Panc1 (cell line): ENCODE measurements at regions not wholly inside any gene's neighbourhood (a gene's known extent, or its start where the extent isn't known, plus 50 kb on each side); places are given as distances from the start of the nearest gene placed in this dataset.
A peak's percentile ranks its signal among the peaks of the same experiment; 100 is the strongest.

ENCODE experiments used
- ATAC-seq: fragments of 200-7000 bp; cut with Tn5 transposase; 2 replicates; pipeline ENCODE4 v1.9.1; 2020; ENCODE audit warnings: mild to moderate bottlenecking, moderate library complexity
- BruUV-seq: library from RNA; stranded (reverse); fragments of 400-500 nt; replicated peaks from 2 replicates; lab custom pipeline; 2021; lab: Mats Ljungman, UMichigan
- CTCF ChIA-PET: fragments of 300-600 bp; sonication (Branson Sonifier 250); formaldehyde crosslinking; loops from one replicate; lab custom pipeline; 2022; ENCODE audit warnings: antibody characterized with exemption; lab: Charles Lee
- POLR2A ChIA-PET: fragments of 300-600 bp; sonication (Branson Sonifier 250); formaldehyde crosslinking; loops from one replicate; lab custom pipeline; 2022; ENCODE audit warnings: antibody characterized with exemption; lab: Charles Lee
- DNase-seq: peaks from one replicate; pipeline ENCODE4 v3.0.0-alpha.2; 2010; ENCODE audit warnings: low read depth, low spot score
- H3K27ac ChIP-seq: 2 replicates; pipeline ENCODE4 v1.5.1; 2011; ENCODE audit warnings: mild to moderate bottlenecking, low read length, inconsistent platforms
- H3K27me3 ChIP-seq: fragments of 200-500 bp; sonication (Bioruptor generic); 2 replicates; pipeline ENCODE4 v1.6.0; 2014; ENCODE audit warnings: low read length, inconsistent platforms; ENCODE audit not compliant: control insufficient read depth, insufficient read depth
- H3K36me3 ChIP-seq: fragments of 200-500 bp; sonication (Bioruptor generic); 2 replicates; pipeline ENCODE4 v1.5.1; 2014; ENCODE audit warnings: inconsistent platforms, mild to moderate bottlenecking, low read length, moderate library complexity; ENCODE audit not compliant: control insufficient read depth, insufficient read depth
- H3K4me1 ChIP-seq: 2 replicates; pipeline ENCODE4 v1.5.1; 2011; ENCODE audit warnings: inconsistent platforms, mild to moderate bottlenecking, low read length, moderate library complexity; ENCODE audit not compliant: control insufficient read depth, insufficient read depth
- H3K4me3 ChIP-seq, 2 experiments: 2 replicates each; pipeline ENCODE4 v1.5.1; 2011 to 2012; ENCODE audit warnings: low read depth in 2 of 2, low read length in 2 of 2, mild to moderate bottlenecking in 2 of 2, inconsistent platforms in 1 of 2, moderate library complexity in 1 of 2
- H3K9me3 ChIP-seq: fragments of 200-500 bp; sonication (Bioruptor generic); 2 replicates; pipeline ENCODE4 v1.5.1; 2014; ENCODE audit warnings: low read depth, mild to moderate bottlenecking, inconsistent platforms, low read length, moderate library complexity; ENCODE audit not compliant: control insufficient read depth, insufficient read depth
- POLR2AphosphoS5 ChIP-seq: IDR thresholded peaks from 2 replicates; pipeline ENCODE4 v1.6.1; 2012; ENCODE audit warnings: mild to moderate bottlenecking, low read depth, low read length, moderate library complexity
- REST ChIP-seq, 2 experiments: IDR thresholded peaks; 2 replicates each; pipeline ENCODE4 v1.6.1; 2011 to 2012; ENCODE audit warnings: low read depth in 2 of 2, control low read depth in 1 of 2, low read length in 1 of 2, mild to moderate bottlenecking in 1 of 2, moderate library complexity in 1 of 2; ENCODE audit not compliant: insufficient read depth in 1 of 2
- SIN3A ChIP-seq: IDR thresholded peaks from 2 replicates; pipeline ENCODE4 v1.6.1; 2012; ENCODE audit warnings: low read depth, mild to moderate bottlenecking, low read length, moderate library complexity, borderline replicate concordance; ENCODE audit not compliant: insufficient read depth
- TCF7L2 ChIP-seq: IDR thresholded peaks from 2 replicates; pipeline ENCODE4 v1.6.1; 2011; ENCODE audit warnings: mild to moderate bottlenecking, low read depth, low read length, inconsistent platforms
- in situ Hi-C: cut with HindIII; loops from 2 replicates; pipeline ENCODE4 v1.10.0; 2016; ENCODE audit warnings: low sequenced_read_pairs, low pct_unique_long_range_greater_than_20kb
- intact Hi-C: fragments of 100-400 bp; cut with micrococcal nuclease; formaldehyde crosslinking; loops from one replicate; pipeline ENCODE4 v1.10.0; 2022; ENCODE audit not compliant: unreplicated experiment
- TF ChIP-seq, protein P1 (sequence below): fragments of 450-650 bp; IDR thresholded peaks from 2 replicates; pipeline ENCODE4 v1.5.1; 2017; ENCODE audit warnings: mild to moderate bottlenecking

DNA sequence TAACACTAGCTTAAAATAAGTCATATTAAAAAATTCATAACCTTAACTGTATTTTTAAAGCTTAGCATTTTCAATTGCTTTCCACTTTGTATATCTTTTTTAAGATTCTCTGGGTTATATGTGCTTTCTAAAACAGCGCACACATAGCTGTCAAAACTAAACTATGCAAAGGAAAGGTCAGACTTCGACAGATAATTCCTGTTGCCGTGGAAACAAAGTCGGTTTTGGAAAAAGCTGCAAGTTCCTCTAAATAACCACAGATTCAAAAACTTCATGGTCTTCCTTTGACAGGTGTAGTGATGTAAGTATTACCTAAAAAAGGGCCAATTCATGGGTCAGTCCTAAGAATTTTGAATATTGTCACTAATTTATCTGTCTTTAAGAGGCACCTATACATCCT lies 249.6 kb upstream of the TFPI start:
- H3K27ac ChIP-seq, result no peak overlapping the region
- intact Hi-C loops (no loop called here), in situ Hi-C loops (no loop called here)
- H3K4me1 ChIP-seq, result no peaks in the 10 kb centered on the region
- TF ChIP-seq, protein P1, sequence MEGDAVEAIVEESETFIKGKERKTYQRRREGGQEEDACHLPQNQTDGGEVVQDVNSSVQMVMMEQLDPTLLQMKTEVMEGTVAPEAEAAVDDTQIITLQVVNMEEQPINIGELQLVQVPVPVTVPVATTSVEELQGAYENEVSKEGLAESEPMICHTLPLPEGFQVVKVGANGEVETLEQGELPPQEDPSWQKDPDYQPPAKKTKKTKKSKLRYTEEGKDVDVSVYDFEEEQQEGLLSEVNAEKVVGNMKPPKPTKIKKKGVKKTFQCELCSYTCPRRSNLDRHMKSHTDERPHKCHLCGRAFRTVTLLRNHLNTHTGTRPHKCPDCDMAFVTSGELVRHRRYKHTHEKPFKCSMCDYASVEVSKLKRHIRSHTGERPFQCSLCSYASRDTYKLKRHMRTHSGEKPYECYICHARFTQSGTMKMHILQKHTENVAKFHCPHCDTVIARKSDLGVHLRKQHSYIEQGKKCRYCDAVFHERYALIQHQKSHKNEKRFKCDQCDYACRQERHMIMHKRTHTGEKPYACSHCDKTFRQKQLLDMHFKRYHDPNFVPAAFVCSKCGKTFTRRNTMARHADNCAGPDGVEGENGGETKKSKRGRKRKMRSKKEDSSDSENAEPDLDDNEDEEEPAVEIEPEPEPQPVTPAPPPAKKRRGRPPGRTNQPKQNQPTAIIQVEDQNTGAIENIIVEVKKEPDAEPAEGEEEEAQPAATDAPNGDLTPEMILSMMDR, result no peak
- TF ChIP-seq REST (IDR thresholded peaks at IDR 0.05; ENCODE audit: insufficient read depth in 1 of 2, low read depth in 2 of 2, low read length in 1 of 2), result no peak
- no peak for TF ChIP-seq TCF7L2
- no peak for TF ChIP-seq SIN3A
- no peak for TF ChIP-seq POLR2AphosphoS5
- ATAC-seq (no peak), DNase-seq (no peak)
- H3K36me3 ChIP-seq, result no peaks in the 10 kb centered on the region
- no TSS peak for BruUV-seq
- ChIA-PET POLR2A (no interaction called here), CTCF (no interaction called here)
- no peak overlapping the region for H3K4me3 ChIP-seq
- no peaks in the 10 kb centered on the region for H3K27me3 ChIP-seq
- no peaks in the 10 kb centered on the region for H3K9me3 ChIP-seq

- POLR2A ChIA-PET, result no interaction called here
- DNase-seq (no peak), ATAC-seq (no peak)
- in situ Hi-C loops, result no loop called here
- H3K27me3 ChIP-seq, result no peaks in the 10 kb centered on the region
- TF ChIP-seq SIN3A (no peak), TCF7L2 (no peak), REST (IDR thresholded peaks at IDR 0.05; ENCODE audit: insufficient read depth in 1 of 2, low read depth in 2 of 2, low read length in 1 of 2) (no peak), POLR2AphosphoS5 (no peak)
- TF ChIP-seq, protein P1, result no peak
- intact Hi-C loops, result no loop called here
- peak overlapping the region; percentile 6; the same call in 1 of the 2 replicates for H3K27ac ChIP-seq
- no peaks in the 10 kb centered on the region for H3K4me1 ChIP-seq
- 0 out of 2 replicates have a peak, but pooled peaks cover 2% of the 10 kb centered on the region for H3K9me3 ChIP-seq
- H3K36me3 ChIP-seq, result no peaks in the 10 kb centered on the region
- no TSS peak for BruUV-seq
- CTCF ChIA-PET, result no interaction called here
- H3K4me3 ChIP-seq, result no peak overlapping the region
These were observed 260.9 kb upstream of the TFPI start for GRCh38 chr2:187815113-187815512.
